Ishikawa (cell line): ENCODE measurements at regions not wholly inside any gene's neighbourhood (a gene's known extent, or its start where the extent isn't known, plus 50 kb on each side); places are given as distances from the start of the nearest gene placed in this dataset.

Experiments used
- CEBPB ChIP-seq: IDR thresholded peaks from 2 replicates; pipeline ENCODE4 v1.6.1; 2012
- CREB1 ChIP-seq: IDR thresholded peaks from 2 replicates; pipeline ENCODE4 v1.6.1; 2012; ENCODE audit warnings: low read depth
- EGR1 ChIP-seq: IDR thresholded peaks from 2 replicates; pipeline ENCODE4 v1.6.1; 2012
- EP300 ChIP-seq: IDR thresholded peaks from 2 replicates; pipeline ENCODE4 v1.6.1; 2012; ENCODE audit warnings: borderline replicate concordance
- FOXM1 ChIP-seq: IDR thresholded peaks from 2 replicates; pipeline ENCODE4 v1.6.1; 2012; ENCODE audit warnings: low read depth, borderline replicate concordance
- NFIC ChIP-seq: IDR thresholded peaks from 2 replicates; pipeline ENCODE4 v1.6.1; 2012
- RAD21 ChIP-seq: IDR thresholded peaks from 2 replicates; pipeline ENCODE4 v1.6.1; 2012; ENCODE audit warnings: low read depth
- TAF1 ChIP-seq: IDR thresholded peaks from 2 replicates; pipeline ENCODE4 v1.6.1; 2012; ENCODE audit warnings: low read depth, mild to moderate bottlenecking
- TCF12 ChIP-seq: IDR thresholded peaks from 2 replicates; pipeline ENCODE4 v1.6.1; 2012; ENCODE audit warnings: low read depth
- TEAD4 ChIP-seq: IDR thresholded peaks from 2 replicates; pipeline ENCODE4 v1.6.1; 2012
- YY1 ChIP-seq: IDR thresholded peaks from 2 replicates; pipeline ENCODE4 v1.6.1; 2012; ENCODE audit warnings: low read depth
- ZBTB7A ChIP-seq: IDR thresholded peaks from 2 replicates; pipeline ENCODE4 v1.6.1; 2012; ENCODE audit warnings: low read depth
- TF ChIP-seq, protein P1 (sequence below): IDR thresholded peaks from 2 replicates; pipeline ENCODE4 v1.6.1; 2012; ENCODE audit warnings: low read depth, mild to moderate bottlenecking
- TF ChIP-seq, protein P2 (sequence below): IDR thresholded peaks from 2 replicates; pipeline ENCODE4 v1.6.1; 2012
- TF ChIP-seq, protein P3 (sequence below): IDR thresholded peaks from 2 replicates; pipeline ENCODE4 v1.6.1; 2012

DNA sequence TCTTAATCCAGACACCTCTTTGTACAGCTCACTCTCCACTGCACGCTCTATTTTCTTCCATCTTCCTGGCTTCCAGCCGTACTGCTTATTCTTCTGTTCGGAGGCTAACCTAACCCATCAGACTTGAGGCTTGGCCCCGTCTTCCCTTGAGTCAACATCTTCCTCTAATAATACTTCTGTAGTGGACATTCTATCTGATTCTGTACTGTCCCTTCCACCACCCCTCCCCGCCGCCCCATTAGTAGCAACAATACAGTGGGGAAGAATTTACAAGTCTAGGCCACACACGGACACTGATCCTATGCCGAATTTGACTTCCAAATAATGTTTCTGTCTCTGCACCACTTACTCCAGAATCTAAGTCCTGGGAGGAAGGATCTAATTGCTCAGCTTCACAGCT is 86.0 kb upstream of the TNRC6A start:
- TF ChIP-seq, protein P1, sequence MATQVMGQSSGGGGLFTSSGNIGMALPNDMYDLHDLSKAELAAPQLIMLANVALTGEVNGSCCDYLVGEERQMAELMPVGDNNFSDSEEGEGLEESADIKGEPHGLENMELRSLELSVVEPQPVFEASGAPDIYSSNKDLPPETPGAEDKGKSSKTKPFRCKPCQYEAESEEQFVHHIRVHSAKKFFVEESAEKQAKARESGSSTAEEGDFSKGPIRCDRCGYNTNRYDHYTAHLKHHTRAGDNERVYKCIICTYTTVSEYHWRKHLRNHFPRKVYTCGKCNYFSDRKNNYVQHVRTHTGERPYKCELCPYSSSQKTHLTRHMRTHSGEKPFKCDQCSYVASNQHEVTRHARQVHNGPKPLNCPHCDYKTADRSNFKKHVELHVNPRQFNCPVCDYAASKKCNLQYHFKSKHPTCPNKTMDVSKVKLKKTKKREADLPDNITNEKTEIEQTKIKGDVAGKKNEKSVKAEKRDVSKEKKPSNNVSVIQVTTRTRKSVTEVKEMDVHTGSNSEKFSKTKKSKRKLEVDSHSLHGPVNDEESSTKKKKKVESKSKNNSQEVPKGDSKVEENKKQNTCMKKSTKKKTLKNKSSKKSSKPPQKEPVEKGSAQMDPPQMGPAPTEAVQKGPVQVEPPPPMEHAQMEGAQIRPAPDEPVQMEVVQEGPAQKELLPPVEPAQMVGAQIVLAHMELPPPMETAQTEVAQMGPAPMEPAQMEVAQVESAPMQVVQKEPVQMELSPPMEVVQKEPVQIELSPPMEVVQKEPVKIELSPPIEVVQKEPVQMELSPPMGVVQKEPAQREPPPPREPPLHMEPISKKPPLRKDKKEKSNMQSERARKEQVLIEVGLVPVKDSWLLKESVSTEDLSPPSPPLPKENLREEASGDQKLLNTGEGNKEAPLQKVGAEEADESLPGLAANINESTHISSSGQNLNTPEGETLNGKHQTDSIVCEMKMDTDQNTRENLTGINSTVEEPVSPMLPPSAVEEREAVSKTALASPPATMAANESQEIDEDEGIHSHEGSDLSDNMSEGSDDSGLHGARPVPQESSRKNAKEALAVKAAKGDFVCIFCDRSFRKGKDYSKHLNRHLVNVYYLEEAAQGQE: no peak
- TF ChIP-seq ZBTB7A: no peak
- TF ChIP-seq RAD21: no peak
- no peak for TF ChIP-seq CEBPB
- TF ChIP-seq TAF1: no peak
- TF ChIP-seq TEAD4: no peak
- TF ChIP-seq TCF12: no peak
- TF ChIP-seq EGR1: no peak
- TF ChIP-seq, protein P2, sequence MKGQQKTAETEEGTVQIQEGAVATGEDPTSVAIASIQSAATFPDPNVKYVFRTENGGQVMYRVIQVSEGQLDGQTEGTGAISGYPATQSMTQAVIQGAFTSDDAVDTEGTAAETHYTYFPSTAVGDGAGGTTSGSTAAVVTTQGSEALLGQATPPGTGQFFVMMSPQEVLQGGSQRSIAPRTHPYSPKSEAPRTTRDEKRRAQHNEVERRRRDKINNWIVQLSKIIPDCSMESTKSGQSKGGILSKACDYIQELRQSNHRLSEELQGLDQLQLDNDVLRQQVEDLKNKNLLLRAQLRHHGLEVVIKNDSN: no peak
- TF ChIP-seq, protein P3, sequence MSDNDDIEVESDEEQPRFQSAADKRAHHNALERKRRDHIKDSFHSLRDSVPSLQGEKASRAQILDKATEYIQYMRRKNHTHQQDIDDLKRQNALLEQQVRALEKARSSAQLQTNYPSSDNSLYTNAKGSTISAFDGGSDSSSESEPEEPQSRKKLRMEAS: no peak
- no peak for TF ChIP-seq YY1
- TF ChIP-seq EP300: no peak
- no peak for TF ChIP-seq CREB1
- no peak for TF ChIP-seq FOXM1
- no peak for TF ChIP-seq NFIC

DNA sequence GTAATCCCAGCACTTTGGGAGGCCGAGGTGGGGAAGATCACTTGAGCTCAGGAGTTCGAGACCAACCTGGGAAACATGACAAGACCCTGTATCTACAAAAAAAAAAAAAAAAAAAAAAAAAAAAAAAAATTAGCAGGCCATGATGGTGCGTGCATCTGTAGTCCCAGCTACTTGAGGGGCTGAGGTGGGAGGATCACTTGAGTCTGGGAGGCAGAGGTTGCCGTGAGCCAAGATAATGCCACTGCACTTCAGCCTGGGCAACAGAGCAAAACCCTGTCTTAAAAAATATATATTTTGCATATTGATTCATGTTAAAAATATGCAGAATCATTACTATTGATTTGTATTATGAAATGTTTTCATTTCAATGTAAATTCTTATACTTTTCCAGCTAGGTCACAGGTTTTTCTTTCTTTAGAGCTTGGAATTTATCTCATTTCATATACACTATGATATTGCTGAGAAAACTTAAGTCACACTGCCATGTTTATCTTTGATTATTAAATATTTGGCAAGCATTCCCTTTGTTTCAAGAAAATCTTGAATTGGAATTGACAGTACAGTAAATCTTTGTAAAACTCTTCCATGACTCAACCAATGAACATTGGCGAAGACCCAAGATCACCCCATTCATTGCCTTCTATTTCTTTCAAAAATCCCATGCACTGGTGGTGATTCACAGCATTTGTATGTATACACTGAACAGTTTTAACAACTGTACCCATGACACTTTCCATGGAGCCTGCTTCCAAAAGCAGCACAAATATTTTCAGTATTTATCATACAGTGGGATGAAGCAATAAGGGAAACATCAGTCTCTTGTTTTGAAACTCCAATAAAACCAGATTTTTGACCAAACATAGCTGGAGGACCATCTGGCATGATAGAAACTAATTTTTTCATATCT is 83.5 kb upstream of the TNRC6A start:
- TF ChIP-seq TEAD4 (peak; percentile 78), YY1 (no peak), FOXM1 (peak; percentile 75), ZBTB7A (no peak), CEBPB (peak; percentile 91), TCF12 (peak; percentile 63; the same call in 1 of the 2 replicates), NFIC (peak; percentile 90), EGR1 (no peak), TAF1 (no peak), CREB1 (no peak), RAD21 (no peak), EP300 (peak; percentile 77)
- TF ChIP-seq, protein P1: no peak
- TF ChIP-seq, protein P2: no peak
- TF ChIP-seq, protein P3: no peak

DNA sequence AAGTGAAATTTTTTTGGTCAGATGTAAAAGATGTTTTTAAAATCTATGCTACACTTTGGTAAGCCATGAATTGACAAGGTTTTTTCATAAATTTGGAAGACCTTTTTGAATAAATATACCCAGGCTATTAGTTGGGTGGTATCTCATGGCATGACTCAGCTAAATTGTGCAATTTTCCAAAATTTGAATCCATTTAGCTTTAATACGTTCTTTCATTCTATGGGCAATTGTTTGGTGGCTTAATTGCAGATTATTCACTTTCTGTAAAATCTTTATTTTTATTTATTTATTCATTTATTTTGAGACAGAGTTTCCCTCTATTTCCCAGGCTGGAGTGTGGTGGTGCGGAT is 82.8 kb upstream of the TNRC6A start:
- TF ChIP-seq FOXM1 (no peak), NFIC (no peak), RAD21 (no peak), TEAD4 (no peak), CREB1 (no peak), TAF1 (no peak), CEBPB (no peak), EGR1 (no peak), TCF12 (no peak), EP300 (no peak), YY1 (no peak), ZBTB7A (no peak)
- TF ChIP-seq, protein P1: no peak
- TF ChIP-seq, protein P2: no peak
- TF ChIP-seq, protein P3: no peak
